ENCODE measurements at regions not wholly inside any gene's neighbourhood (a gene's known extent, or its start where the extent isn't known, plus 50 kb on each side); places are given as distances from the start of the nearest gene placed in this dataset.

DNA sequence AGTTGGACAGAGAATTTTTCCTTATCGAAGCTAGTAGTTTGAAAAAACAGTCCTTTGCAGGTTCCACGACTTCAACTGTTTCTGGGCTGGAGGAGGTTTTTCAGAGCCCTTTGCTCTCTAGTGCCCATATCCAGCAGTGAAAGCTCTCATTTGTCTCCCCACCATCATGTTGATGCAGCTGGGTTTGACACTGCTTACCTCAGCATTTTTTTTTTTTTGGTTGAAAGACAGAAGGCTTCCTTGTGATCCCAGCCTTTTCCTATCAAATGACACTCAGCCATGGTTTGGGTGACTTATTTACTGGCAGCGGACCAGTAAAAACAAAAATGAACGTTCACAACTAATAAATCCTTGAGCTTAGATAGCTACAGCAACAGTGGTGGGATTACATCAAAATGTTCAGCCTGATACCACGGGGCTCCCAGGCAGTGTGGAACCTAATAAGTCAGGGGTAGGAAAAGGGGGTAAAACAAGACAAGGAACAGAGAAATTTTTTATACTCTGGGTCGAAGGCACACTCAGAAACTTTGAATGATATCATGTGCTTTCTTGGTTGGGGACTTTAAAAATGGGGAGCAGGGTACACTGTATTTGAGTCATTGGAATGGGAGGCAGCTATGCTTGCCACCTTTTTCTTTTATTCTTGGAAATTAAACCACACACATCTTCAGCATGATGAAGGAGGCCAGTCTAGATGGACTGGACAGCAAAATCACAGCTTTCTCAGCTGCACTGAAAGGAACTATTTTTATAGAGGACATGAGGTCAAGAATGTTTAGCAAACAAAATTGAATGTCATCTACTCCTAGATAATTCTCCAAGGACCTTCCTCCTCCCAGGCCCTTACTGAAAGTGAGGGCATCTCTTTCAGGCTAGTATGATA, 308.9 kb upstream of the MPDZ start:
- TF ChIP-seq, protein P1, sequence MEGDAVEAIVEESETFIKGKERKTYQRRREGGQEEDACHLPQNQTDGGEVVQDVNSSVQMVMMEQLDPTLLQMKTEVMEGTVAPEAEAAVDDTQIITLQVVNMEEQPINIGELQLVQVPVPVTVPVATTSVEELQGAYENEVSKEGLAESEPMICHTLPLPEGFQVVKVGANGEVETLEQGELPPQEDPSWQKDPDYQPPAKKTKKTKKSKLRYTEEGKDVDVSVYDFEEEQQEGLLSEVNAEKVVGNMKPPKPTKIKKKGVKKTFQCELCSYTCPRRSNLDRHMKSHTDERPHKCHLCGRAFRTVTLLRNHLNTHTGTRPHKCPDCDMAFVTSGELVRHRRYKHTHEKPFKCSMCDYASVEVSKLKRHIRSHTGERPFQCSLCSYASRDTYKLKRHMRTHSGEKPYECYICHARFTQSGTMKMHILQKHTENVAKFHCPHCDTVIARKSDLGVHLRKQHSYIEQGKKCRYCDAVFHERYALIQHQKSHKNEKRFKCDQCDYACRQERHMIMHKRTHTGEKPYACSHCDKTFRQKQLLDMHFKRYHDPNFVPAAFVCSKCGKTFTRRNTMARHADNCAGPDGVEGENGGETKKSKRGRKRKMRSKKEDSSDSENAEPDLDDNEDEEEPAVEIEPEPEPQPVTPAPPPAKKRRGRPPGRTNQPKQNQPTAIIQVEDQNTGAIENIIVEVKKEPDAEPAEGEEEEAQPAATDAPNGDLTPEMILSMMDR (IDR thresholded peaks at IDR 0.05; ENCODE audit: low read length) = no peak
- no peak for TF ChIP-seq EZH2phosphoT487 (IDR thresholded peaks at IDR 0.05; ENCODE audit: low read length)
